NCI-H1694 treated with DMSO at 0.1 percent for 48 hours (cell line): ENCODE measurements at regions not wholly inside any gene's neighbourhood (a gene's known extent, or its start where the extent isn't known, plus 50 kb on each side); places are given as distances from the start of the nearest gene placed in this dataset.

Experiments
- DNase-seq: peaks from one replicate; lab custom pipeline; 2025; lab: John Stamatoyannopoulos, UW

DNA sequence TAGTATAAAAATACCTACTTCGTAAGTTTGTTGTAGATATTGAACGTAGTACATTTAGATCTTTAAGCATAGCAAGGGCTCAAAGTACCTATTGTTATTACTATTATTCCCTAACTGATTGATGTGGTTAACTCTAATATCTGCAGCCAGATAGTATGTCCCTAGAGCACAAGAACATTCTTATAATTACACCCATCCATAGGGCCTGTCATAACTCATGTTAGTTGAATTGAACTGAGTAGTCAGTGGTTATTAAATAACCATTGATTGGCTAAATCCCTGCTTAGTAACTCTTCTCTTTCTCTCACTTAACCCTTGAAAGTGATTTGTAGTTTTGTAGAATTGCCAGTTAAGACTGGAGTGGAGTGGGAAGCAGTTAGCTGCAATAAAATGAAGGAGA, 207.5 kb upstream of the HS3ST5 start:
- DNase-seq: no peak

DNA sequence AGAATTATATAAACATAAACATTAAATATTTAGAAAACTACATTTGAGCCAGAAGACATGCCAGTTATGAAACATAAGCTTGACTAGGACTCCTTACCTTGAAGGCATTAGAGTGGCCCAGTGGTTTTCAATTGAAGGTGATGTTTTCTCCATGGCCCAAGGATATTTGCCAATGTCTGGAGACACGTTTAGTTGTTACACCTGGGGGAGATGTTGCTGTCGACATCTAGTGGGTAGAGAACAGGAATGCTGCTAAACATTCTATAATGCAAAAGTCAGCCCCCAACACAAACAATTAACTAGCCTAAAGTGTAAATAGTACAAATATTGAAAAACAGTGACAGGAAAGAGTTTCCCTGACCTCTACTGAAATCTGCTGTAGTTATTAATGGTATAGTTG, 200.9 kb upstream of the HS3ST5 start:
- no peak for DNase-seq

DNA sequence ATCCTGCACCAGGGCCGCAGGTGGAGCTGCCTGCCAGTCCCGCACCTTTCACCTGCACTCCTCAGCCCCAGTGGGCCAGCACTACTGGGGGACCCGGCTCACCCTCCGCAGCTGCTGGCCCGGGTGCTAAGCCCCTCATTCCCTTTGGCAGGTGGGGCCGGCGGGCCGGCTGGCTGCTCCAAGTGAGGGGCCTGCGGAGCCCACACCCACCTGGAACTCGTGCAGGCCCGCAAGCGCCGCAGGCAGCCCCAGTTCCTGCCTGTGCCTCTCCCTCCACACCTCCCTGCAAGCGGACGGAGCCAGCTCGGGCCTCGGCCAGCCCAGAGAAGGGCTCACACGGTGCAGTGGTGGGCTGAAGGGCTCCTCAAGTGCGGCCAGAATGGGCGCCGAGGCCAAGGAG, 199.0 kb upstream of the HS3ST5 start:
- DNase-seq: no peak

DNA sequence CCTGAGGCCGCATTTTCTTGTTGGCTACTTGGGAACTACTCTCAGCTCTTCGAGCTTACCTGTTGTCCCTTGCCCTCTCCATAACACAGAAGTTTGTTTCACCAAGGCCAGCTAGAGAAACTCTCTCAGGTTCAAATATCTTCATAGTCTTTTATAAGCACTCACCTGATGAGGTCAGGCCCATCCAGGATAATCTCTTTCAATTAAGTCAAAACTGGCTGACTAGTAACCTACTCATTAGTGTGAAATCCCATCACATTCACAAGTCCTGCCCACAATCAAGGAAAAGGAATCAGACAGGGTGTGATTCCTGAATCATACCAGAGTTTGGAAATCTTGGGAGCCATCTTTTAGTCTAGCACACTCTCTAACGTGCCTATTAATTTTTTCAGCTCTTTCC, 195.2 kb upstream of the HS3ST5 start:
- DNase-seq: no peak

DNA sequence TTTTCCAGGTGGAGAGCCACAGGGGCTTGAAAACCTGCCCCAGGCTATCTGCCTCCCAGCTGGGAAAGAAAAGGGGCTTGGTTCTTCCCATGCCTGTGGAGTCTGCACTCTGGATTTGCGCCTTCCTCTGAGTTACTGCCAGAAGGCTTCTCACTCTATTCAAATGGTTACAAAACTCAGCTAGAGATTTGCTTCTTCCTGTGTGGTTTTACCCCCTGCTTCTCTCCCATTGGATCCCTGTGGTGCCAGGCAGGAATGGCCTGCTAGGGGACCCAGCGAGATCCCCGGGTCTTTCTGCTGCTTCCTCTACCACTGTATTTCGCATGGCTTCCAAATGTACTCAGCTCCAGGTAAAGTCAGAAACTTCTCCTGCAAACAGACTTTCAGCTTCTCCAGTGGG, 192.0 kb upstream of the HS3ST5 start:
- DNase-seq: no peak

DNA sequence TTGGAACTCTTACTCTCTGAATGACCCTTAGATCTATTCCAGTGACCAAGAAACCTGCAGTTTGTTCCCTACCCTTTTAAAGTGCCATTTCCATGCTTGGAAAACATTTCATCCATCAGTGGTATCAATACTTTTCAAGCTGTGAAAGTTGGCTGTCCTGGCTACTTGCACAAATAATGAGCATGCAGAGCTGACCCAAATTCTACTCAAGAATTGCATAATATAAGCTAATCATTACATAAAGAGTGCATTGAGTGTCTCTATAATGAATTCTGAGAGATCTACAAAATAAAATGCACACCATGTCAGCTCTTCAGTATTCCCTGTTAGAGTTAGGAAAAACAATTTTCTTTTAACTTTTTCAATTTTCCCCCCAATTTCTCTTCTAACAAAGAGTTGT, 181.3 kb upstream of the HS3ST5 start:
- DNase-seq: no peak

DNA sequence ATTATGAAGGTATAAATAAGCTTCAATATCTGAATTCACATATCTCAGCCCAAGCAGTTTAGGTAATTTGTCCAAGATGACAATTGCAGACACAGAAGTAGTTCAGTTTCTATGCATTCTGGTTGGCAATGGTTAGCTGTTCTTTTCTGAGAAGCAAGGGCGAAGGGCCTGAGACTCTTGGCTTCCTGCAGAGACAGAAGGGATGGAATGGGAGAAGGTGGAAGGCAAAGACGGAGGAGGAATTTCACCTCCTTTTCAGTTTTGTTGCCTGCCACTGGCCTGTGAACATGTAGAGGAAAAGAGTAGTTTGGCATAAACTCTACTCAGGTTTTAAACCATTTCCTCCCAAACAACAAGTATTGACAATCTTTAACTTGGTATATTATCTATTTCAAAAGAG, 180.7 kb upstream of the HS3ST5 start:
- no peak for DNase-seq

DNA sequence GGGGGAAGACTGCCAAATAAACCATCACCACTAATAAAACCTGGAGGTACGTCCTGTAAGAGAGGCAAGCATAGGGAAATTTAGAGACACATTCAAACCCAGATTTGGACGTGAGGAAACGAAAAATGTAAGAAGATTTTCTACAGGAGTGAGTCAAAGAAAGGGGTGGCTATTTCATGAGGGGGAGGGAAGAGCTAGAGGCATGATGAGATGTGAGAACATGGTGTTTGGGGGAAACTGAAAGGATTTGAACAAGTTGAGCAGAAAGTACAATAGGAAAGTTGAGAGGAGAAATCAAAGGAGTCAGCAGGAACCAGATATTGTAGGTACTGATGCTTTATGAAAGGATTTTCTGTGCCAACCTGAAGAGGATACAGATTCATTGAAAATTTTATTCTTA, 179.1 kb upstream of the HS3ST5 start:
- no peak for DNase-seq

DNA sequence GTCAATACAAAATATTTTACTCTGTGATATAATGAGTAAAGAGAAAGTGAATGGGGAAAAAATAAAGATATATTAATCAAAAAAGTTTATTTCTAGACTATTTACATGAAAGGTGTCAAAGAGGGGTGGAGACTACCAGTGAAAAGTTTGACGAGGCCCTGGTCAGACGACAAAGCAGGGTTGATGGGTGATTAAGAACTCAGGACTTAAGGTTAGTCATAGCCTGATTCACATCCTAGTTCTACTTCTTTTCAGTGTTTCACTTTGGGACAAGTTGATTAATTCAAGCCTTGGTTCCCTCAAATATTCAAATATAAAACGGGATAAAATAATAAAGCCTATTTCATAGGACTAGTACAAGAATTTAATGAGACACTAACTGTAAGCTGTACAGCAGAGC, 178.2 kb upstream of the HS3ST5 start:
- DNase-seq: no peak

DNA sequence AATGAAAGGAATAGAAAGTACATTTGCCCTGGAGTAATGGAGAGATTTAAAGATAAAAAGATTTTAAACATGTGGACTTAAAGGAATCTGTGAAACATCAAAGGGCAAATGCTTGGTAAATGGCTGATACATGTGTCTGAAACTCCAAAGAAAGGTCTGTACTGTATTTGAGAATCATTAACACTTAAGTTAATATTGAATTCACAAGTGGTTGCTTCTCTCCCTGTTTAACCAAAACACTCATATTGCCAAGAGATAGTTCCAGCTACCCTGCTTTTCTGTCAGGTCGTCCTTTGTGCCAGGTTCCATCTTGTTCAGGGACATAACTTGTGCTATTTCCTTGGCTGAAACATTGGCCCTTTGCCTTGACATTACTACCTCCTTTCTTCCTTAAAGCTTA, 171.3 kb upstream of the HS3ST5 start:
- DNase-seq: no peak

DNA sequence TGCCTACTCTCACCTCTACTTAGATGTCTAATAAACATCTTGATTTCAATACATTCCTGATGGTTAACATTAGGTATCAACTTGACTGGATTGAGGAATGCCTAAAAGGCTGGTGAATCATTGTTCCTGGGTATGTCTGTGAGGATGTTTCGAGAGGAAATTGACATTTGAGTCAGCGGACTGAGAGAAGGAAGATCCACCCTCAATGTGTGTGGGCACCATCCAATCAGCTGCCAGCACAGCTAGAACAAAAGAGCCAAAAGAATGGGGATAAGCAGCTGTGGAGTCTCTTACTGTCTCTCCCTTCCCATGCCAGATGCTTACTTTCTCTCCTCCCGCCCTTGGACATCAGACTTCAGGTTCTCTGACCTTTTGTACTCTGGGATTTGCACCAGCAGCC, 128.6 kb upstream of the HS3ST5 start:
- DNase-seq: no peak

DNA sequence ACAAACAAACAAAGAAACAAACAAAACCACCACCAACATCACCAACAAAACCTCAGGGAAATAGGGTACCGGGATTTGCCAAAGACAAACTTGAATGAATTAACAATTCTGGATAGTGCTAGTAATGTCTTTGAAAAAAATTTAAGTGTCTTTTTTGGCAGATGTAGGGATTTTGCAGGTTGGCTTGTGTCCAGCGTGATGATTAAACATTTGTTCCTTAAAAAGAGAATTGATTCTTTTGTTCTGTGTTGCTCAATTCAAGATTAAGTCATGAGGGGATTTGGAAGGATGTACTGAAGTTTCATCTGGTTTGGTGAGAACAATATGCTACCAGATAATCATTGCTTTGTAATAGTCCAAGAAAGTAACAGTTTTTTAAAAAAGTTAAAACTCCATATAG, 125.1 kb upstream of the HS3ST5 start:
- no peak for DNase-seq

DNA sequence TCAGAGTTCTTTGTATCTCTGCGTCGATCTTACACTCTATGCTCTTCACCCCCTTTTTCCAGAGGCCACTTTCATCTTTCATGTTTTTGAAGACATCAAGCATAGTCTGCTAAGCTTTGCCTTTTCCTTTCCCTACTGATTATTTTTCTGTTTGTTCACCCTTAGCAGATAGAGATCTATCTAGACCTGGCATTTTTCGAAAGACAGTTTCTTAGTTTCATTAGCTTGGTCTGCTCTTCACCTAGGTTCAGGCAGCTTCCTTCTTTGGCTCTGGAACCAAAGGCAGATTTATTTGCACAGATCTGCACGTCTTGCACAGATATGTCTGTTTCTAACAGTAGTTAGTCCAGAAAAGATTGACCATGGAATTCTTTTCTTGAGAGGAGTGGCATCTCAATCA, 122.7 kb upstream of the HS3ST5 start:
- DNase-seq: no peak

DNA sequence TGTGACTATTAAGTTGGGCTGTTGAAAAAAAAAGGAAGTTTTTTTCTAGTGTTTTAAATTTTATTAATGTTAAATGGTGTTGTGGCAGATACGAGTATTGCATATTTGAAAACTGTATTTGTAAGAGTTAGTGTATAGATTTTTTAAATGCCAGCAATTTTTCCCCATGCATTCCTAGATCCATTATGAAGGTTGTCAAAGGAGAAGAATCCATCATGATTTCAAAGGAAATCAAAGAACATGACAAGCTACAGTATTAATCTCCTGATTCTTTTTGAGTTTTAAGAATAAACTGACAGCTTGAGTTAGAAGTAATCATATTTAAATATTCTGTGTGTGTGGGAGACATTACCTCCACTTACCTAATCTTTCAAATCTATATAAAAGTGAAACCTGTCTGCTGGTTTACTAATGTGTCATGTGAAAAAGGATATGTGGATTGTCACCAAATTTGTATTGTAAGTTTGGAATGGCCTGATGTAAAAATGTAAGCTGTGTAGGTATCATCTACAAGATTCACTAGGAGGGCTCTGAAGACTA, 111.0 kb upstream of the HS3ST5 start:
- DNase-seq: no peak

DNA sequence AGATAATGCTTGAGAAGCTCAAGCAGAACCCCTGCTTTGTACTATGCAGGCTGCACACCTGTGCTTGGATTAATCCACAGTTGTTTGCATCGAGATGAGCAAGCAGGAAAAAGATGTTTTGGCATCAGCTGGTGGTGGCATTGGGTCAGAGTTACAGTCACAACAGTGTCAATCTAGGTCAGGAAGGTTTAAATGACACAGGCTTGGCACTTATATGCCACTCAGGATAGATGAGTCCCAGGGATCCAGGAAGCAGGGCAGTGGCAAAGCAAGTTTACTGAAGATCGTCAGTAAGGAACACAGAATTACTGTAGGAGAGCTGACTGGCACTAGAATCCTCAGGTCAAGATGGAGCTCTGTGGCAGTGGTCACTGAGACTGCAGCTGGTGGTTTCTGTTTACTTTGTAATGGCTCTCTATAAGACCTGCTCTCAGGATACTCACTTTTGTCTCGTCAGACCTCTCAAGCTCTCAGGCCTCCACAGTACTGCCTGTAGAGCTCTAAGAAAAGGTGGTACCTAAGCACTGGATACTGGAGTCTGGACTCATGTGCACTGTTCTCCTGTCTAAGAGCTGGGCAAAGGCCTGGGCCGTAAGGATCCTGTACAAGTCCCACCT, 110.1 kb upstream of the HS3ST5 start:
- DNase-seq: no peak

DNA sequence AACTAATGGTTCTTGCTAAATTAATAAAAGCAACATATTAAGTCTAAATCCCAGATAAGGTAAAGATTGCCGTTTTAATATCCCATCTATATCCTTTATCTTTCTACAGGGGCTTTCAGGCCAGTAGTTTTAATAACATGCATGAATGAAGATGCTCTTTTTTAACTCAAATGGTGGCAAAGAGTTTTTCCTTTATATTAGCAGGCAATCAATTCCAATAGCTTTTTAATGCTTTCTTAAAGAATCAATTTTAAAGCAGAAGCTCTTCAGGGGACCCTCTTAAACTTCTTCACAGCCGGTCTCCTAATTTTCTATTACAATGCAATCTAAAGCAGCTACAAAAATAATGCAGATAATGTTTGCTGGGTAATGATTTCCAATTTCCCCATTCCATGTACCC, 107.8 kb upstream of the HS3ST5 start:
- no peak for DNase-seq

DNA sequence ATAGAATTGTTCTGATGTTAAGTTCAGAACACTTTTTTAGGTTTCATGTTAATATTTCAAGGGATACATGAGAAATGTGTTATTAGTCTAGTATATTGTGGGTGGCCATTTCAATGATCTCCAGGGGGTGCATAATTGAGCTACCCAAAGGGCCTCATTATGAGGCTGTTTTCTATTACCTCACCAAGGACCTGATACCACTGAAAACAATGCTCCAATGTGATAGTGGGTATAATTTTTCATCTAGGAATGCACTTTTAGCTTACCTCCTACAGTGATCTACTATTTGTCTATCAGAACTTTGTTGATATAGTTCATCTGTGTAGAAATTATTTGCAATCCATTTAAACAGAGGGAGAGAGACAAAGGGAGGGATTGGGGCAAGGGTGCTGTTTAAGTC, 106.8 kb upstream of the HS3ST5 start:
- no peak for DNase-seq

DNA sequence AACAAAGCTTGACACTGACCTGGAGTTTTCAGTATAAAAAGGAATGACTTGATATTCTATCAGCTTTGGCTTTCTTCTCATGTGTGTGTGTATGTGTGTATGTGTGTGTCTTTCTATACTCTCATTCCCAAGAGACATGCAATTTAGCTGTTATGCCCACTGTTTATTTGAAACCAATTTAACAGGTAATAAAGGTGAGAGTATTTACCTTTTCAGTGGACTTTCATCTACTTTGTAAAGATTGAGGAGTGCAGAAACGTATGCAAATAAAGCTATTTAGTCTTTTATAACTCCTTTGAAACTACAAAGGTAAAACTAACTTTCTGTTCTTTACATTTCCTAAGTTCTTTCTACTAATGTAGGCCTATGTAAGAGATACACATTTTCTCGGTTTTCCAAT, 103.5 kb upstream of the HS3ST5 start:
- no peak for DNase-seq

DNA sequence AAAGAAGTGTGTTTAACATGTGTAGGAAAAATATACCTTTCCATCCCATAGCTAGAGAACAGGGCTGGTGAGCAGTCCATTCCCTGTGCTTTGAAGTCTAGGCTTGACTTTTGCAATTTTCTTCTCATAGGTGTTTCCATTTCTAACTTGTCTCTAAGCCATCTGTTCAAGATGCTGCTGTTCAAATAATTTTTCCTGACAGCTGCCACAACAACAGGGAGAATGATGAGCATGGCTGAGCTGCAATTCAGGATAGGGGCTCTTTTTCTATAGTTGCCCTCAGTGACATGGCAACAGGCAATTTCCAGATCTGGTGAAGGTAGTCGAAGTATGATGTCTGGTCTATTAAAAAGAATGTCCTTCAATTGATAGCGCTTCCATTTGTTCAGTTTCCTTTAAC, 103.0 kb upstream of the HS3ST5 start:
- DNase-seq: peak; percentile 51

DNA sequence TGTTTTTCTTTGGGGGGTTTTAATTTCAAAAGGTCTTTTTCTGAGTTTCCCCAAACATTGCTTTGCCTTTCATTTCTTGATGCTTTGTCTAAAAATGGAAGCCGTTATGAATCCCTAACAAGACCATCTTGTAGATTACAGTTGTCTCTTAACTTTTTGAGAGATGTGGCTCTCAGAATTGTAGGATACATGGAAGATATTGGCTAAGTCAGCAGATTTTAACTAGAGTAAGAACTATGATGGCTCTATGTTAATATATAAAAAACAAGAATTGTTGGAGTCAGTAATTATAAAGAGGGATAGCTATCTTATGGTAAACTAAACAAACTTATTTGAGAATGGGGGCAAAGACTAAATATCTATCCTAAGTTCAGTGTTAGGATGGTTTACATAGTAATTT, 96.6 kb upstream of the HS3ST5 start:
- no peak for DNase-seq

DNA sequence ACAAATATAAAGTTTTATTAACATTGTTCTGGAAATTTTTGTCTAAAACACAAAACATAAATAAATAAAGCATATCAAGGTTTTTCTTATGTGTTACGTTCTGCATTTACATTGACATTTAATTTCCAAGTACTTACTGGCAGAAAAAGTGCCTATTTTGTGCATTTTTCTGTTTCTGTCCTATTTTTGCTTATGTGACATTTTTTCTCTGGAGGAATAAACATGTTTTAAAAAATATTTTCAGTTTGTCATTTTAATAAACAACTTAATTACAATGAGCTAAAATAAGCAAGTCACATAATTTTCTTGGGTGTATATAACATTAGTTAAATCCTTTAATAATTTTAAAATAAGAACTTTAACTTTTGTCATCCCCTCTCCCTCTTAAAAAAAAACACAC, 94.4 kb upstream of the HS3ST5 start:
- DNase-seq: no peak

DNA sequence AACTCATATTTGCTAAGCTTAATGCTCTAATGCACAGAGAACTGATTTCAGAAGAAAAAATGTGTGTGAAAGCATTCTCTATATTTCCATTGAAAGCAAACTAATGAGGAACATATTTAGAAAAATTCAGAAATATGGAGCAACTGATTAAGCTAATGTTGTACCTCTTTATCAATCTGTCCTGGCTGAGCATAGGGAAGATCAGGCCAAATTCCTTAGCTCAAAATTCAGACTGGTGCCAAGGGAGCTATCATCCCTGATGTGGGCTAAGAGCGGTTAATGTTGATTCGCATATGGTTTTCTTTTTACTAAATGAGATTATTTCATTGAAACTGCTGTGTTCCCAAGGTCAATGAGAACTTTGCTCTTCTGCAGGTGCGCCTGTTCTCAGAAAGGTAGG, 93.9 kb upstream of the HS3ST5 start:
- DNase-seq: no peak

DNA sequence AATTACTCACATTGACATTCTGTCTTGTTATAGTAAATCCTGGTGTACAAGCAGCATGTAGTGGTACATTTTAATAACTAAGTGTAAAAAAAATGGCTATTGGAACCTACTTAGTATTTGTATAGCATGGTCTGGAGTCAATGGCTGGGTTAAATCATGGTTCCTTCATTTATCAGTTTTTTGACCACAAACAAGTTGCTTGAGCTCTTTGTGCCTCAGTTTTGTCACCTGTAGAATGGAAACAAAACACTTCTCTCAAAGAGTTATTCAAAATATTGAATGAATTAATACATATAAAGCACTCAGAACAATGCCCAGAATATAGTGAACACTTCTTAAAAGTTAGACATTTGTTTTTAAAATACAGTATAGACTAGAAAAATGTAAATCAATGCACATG, 93.2 kb upstream of the HS3ST5 start:
- no peak for DNase-seq

DNA sequence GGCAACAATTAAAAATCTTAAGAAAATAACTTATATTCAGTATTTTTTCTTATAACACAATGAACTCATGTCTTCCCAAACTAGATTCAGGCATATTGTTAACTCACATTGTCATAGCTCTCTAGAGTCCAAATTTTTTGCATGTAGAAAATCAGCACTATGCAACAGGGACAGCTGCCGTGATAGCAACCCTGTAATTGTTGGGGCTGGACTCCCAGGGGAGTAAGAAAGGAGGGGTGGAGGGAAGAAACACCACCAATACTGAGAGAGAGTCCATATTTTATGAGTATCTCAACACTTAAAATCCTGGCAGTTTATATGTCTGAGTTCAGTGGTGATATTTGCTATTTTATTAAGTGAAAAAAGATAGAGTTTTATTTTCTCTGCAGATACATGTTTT, 89.6 kb upstream of the HS3ST5 start:
- DNase-seq: peak; percentile 85

DNA sequence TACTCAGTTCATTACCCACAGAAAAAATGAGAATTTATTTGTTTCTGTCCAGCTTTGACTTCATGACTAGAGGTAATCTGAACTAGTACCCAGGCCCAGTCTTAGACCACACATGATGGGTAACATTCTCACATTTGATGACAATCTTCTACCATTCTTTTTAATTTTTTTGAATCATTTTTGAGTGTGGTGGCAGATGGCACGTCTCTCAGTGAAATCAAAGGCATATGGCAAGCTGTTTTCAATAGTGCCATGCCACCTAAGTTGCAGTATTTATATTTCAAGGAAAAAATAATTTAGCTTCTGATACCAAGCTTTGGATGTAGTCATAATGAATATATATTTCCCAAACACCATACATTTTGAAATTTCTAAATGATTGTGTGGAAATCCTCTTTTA, 88.8 kb upstream of the HS3ST5 start:
- DNase-seq: peak; percentile 79
